ENCODE measurements at regions not wholly inside any gene's neighbourhood (a gene's known extent, or its start where the extent isn't known, plus 50 kb on each side); places are given as distances from the start of the nearest gene placed in this dataset.

DNA sequence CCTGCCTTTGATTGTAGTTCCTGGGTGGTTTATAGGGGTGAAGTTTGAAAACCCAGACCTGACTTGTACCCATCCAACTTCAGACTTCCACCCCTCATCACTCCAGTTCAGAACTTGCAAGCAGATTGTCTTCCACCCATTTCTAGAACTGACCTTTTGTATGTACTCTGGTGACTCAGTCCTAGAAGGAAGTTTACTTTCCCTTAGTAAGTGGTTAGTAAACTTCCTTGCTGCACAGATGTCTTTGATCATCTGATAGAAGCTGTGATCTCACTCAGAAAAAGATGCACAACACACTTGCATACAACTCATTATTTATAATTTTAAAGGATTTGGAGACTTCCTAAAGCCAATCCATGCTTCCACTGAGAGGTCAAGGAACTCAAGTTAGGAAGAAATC is 368.0 kb downstream of the MFSD1 start (continued):
- TF ChIP-seq, protein P1, sequence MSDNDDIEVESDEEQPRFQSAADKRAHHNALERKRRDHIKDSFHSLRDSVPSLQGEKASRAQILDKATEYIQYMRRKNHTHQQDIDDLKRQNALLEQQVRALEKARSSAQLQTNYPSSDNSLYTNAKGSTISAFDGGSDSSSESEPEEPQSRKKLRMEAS (IDR thresholded peaks at IDR 0.05): no peak

DNA sequence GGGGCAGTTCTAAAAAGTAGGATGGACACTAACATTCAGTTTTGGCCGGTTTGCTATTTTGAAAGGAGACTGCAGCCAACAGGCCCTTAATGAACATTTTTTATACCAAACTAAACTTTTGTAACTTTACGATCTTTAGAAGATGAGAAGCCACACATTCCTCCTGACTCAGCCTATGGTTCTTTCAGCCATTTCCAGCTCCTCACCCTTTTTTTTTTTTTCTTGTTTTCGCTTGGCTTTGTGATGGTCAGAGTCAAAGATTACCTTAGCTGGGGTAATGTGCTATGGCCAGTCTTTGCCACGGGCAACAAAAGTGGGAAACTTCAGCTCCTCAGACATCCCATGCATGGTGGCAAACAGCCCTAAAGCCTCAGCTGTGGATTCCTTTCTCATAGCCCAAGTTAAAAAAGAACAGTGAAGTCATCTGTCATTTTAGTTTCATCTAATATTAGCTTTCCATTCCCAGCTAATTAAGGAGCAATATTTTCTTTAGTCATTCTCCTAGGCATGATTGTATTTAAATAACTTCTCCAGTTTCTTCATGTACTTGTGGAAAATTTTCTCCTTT is 368.7 kb downstream of the MFSD1 start:
- POLR2A ChIA-PET: interaction anchor here (0.9 to 1.4 kb wide), 2 partner anchors 16 to 19 kb away, joined by 4 read pairs; no protein-coding TSS in a partner anchor
- TF ChIP-seq SP1 (IDR thresholded peaks at IDR 0.05; ENCODE audit: low read depth): no peak
- TF ChIP-seq, protein P2, sequence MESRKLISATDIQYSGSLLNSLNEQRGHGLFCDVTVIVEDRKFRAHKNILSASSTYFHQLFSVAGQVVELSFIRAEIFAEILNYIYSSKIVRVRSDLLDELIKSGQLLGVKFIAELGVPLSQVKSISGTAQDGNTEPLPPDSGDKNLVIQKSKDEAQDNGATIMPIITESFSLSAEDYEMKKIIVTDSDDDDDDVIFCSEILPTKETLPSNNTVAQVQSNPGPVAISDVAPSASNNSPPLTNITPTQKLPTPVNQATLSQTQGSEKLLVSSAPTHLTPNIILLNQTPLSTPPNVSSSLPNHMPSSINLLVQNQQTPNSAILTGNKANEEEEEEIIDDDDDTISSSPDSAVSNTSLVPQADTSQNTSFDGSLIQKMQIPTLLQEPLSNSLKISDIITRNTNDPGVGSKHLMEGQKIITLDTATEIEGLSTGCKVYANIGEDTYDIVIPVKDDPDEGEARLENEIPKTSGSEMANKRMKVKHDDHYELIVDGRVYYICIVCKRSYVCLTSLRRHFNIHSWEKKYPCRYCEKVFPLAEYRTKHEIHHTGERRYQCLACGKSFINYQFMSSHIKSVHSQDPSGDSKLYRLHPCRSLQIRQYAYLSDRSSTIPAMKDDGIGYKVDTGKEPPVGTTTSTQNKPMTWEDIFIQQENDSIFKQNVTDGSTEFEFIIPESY (IDR thresholded peaks at IDR 0.05; ENCODE audit: extremely low read depth, insufficient replicate concordance, low read length): no peak
- no peak for TF ChIP-seq YY1 (IDR thresholded peaks at IDR 0.05; ENCODE audit: extremely low read depth, insufficient replicate concordance, low read depth, low read length)
- no peak for TF ChIP-seq ELF1 (IDR thresholded peaks at IDR 0.05; ENCODE audit: borderline replicate concordance, low read depth)
- TF ChIP-seq EGR1 (IDR thresholded peaks at IDR 0.05; ENCODE audit: low read depth): no peak
- TF ChIP-seq EZH2 (IDR thresholded peaks at IDR 0.05): no peak
- TF ChIP-seq FOSL1 (IDR thresholded peaks at IDR 0.05; ENCODE audit: low read depth): no peak
- TF ChIP-seq, protein P1 (IDR thresholded peaks at IDR 0.05): no peak
- TF ChIP-seq RAD21 (IDR thresholded peaks at IDR 0.05; ENCODE audit: low read depth): no peak
- no peak for TF ChIP-seq SRF (IDR thresholded peaks at IDR 0.05; ENCODE audit: low read depth)
- no peak for TF ChIP-seq POLR2A (IDR thresholded peaks at IDR 0.05; ENCODE audit: borderline replicate concordance, extremely low read depth, insufficient read depth, insufficient read length)
- no peak for TF ChIP-seq CEBPB (IDR thresholded peaks at IDR 0.05; ENCODE audit: low read depth)
- no peak for TF ChIP-seq JUND (IDR thresholded peaks at IDR 0.05)
- no peak for TF ChIP-seq ZFX (IDR thresholded peaks at IDR 0.05)
- no peak for TF ChIP-seq EZH2phosphoT487 (IDR thresholded peaks at IDR 0.05; ENCODE audit: borderline replicate concordance)
- TF ChIP-seq SIN3A (IDR thresholded peaks at IDR 0.05; ENCODE audit: low read depth): no peak
- TF ChIP-seq, protein P3, sequence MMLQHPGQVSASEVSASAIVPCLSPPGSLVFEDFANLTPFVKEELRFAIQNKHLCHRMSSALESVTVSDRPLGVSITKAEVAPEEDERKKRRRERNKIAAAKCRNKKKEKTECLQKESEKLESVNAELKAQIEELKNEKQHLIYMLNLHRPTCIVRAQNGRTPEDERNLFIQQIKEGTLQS (IDR thresholded peaks at IDR 0.05): no peak
- TF ChIP-seq REST (IDR thresholded peaks at IDR 0.05; ENCODE audit: low read depth): no peak
- TF ChIP-seq ZNF274 (IDR thresholded peaks at IDR 0.05; ENCODE audit: low read depth, low read length): no peak
- no peak for TF ChIP-seq TCF7L2 (IDR thresholded peaks at IDR 0.05; ENCODE audit: borderline replicate concordance, extremely low read depth, insufficient read depth, insufficient read length)
- DNase-seq (ENCODE audit: low read depth, low spot score) (no peak), ATAC-seq (no peak)
- Histone ChIP-seq H3K4me3 (replicated peaks in 1 of 2; ENCODE audit: low read depth in 1 of 2, low read length in 2 of 2) (no peak overlapping the region), H3K9me2 (ENCODE audit: insufficient read depth) (no peaks in the 10 kb centered on the region), H3K9ac (ENCODE audit: low read length) (no peak overlapping the region), H4K20me1 (ENCODE audit: insufficient read depth) (no peaks in the 10 kb centered on the region), H2AFZ (ENCODE audit: low read depth, low read length, poor library complexity, severe bottlenecking) (peak overlapping the region; percentile 92), H3K4me2 (ENCODE audit: low read length) (peak overlapping the region; percentile 60), H3K27me3 (ENCODE audit: insufficient read depth, low read length) (no peaks in the 10 kb centered on the region), H3K36me3 (ENCODE audit: control insufficient read depth in 1 of 2, insufficient read depth in 2 of 2, low read length in 2 of 2) (no peaks in the 10 kb centered on the region), H3K79me2 (ENCODE audit: insufficient read depth, low read length) (no peaks in the 10 kb centered on the region), H3K4me1 (ENCODE audit: control insufficient read depth in 1 of 2, insufficient read depth in 2 of 2, low read length in 2 of 2) (peaks cover 8 to 39% of the 10 kb centered on the region in 2 experiments), H3K9me3 (ENCODE audit: control insufficient read depth in 1 of 2, insufficient read depth in 1 of 2, low read depth in 1 of 2, low read length in 2 of 2) (no peaks in the 10 kb centered on the region), H3K27ac (ENCODE audit: low read depth, low read length) (no peak overlapping the region)
- RAD21 ChIA-PET (ENCODE audit: low non-redundant PET in 1 of 2, low total read pairs in 2 of 2, uncharacterized antibody in 2 of 2, unreplicated experiment in 2 of 2): no interaction called here
- CTCF ChIA-PET: interaction anchor here (1.0 kb wide), 1 partner anchor 12 kb away, joined by 3 read pairs; no protein-coding TSS in a partner anchor
- intact Hi-C loops (cut with micrococcal nuclease): no loop called here
- BruUV-seq (replicated peaks): no TSS peak

All from HCT116 (cell line).